GM21723 (cell line): ENCODE measurements at regions not wholly inside any gene's neighbourhood (a gene's known extent, or its start where the extent isn't known, plus 50 kb on each side); places are given as distances from the start of the nearest gene placed in this dataset.

Experiments
- ATAC-seq: cut with Tn5 transposase; IDR thresholded peaks from one replicate; pipeline ENCODE4 v1.9.1; 2021; ENCODE audit warnings: mild to moderate bottlenecking, moderate library complexity; ENCODE audit not compliant: unreplicated experiment

- ATAC-seq = no peak
Measured at GRCh38 chr10:44180321-44181168, 204.4 kb downstream of the CXCL12 start.

DNA sequence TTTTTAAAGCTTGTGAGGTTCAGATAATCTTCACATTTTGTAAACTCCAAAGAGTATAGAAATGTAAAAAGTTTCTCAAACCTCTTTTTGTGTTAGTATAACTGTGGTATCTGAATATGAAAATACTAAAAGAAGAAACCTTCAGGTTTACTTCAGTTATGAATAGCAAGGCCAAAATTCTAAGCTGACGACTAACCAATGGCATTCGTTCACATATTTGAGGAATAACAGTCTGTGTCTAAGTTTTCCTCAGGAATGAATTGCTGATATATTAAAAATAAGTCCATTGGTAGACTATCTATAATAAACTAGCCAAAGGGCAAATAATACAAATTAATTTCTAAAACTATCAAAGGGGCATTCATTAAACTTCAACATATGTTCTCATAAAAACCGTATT lies 206.0 kb downstream of the CXCL12 start:
- ATAC-seq = no peak

- ATAC-seq = no peak
Measured at GRCh38 chr10:44178281-44178680, 206.6 kb downstream of the CXCL12 start.

GRCh38 chr10:44177610-44178009 lies 207.3 kb downstream of the CXCL12 start:
- ATAC-seq = no peak

GRCh38 chr10:44176311-44176710 lies 208.6 kb downstream of the CXCL12 start:
- no peak for ATAC-seq

GRCh38 chr10:44173608-44173894 lies 211.3 kb downstream of the CXCL12 start:
- no peak for ATAC-seq

DNA sequence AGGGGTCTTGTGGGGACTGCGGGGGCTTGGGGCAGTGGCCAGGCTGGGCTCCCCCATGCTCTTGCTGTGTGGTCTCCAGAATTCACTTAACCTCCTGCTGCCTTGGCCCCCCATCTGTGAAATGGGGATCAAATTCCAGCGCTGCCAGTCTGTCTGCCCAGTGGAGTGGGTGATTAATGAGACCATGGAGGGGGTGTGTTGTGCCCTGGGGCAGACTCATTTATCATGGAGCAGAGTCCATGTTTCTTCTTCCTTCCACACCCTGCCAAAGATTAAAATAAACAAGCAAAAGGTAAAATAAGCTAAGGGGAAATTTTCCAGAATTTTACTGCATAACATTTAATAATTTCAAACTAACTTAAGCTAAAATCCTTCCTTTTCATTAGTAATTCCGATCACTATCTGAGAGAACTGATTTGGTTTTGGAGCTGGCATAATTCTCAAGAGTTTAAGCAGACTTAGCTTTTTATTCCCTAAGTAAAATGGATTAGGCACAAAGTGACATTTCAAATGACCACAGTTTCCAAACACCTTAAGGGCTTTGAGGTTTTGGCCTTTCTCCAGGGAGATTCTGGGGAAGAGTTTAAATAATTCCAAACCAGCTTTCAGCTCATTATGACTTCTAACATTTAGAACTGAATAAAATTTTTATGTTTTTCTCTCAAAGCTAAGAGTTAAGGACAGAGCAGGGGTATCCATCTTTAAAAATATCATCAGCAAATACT lies 211.9 kb downstream of the CXCL12 start:
- ATAC-seq = no peak

GRCh38 chr10:44171765-44172164 lies 213.1 kb downstream of the CXCL12 start:
- no peak for ATAC-seq

DNA sequence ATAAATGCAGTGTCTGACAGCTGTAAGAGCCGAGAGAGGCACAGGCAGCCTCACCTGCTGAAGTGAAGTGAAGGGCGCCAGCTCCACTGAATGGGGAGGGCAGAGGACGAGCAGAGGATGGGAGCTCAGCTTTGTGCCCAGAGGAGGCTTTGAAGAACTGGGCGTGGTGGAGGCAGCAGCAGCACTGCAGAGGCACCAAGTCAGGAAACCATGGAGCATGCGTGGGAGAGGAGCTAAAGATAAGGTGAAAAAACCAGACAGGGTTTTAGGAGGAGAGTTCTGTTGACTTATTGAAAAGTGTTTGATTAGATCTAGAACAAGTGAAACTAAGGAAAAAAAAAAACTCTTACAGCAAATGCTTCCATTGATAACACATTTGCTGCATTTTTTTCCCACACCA lies 216.4 kb downstream of the CXCL12 start:
- no peak for ATAC-seq

GRCh38 chr10:44167752-44168151 lies 217.1 kb downstream of the CXCL12 start:
- ATAC-seq = no peak

GRCh38 chr10:44166441-44166840 lies 218.5 kb downstream of the CXCL12 start:
- ATAC-seq = no peak

- no peak for ATAC-seq
Measured at GRCh38 chr10:44164251-44164956, 220.5 kb downstream of the CXCL12 start.

DNA sequence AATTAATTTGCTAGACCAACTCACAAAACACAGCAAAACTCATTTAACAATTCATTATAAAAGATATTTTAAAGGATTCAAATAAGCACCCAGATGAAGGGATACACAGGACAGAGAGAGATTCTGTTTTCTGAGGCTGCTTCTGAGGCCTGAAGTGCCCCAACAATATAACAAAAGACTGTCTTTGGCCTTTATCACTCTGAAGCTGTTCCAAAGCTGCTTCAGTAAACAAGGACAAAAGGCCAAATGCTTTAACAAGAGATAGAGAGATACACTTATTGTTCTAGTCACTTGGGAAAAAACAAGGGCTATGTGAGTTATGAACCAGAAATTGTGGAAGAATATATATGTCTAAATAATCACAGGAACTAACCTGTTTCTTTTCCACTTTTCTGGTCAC lies 223.7 kb downstream of the CXCL12 start:
- ATAC-seq = no peak

GRCh38 chr10:44157574-44157973 lies 227.3 kb downstream of the CXCL12 start:
- ATAC-seq = no peak

GRCh38 chr10:44154956-44155355 lies 229.9 kb downstream of the CXCL12 start:
- ATAC-seq = no peak

DNA sequence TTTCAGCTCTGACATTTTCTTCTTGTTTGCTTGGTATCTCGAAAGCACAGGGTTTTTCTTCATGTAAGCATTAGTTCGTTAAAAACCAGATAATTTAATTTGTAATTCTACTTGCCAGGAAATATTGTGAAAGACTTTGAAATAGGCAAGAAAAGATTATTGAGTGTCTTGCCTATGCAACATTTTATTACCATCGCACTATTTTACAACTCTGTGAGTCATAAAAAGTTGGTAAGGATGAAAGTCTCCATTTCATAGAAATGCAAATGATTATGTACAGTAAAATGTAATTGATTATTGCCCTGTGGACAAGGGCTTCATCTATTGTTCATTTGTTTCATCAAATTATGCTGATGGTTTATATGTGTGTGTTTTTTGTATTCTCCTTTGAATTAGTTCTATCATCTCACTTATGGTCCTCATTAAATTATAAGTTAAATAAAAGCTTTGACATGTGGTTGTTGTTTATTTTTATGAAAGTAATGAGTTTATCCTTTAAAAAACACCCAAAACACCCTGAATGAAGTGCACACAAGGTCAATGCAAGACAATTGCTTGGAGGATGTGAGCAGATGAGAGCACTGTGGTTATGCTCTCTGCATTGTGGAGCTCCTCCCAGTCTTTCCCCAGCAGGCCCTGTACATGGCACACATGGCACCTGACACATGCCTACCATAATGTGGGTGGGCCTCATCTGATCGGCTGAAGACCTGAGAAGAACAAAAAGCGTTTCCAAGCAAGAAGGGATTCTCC lies 230.8 kb downstream of the CXCL12 start:
- no peak for ATAC-seq

DNA sequence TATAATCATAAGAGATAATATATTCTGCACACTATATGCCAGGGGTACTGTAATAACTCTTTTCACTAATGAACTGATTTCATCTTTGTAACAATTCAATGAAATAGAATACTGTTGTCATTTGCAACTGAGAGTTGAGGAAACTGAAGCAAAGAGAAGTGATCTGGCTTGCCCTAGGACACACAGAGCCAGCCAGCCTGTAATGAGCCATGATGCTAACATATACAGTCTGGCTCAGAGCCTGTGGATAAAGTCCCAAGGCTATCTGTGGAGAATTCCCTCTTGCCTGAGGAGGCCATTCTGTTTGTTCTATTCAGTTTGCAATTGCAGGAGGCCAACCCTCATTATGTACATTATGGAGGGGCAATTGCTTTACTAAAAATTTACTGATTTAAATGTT lies 241.3 kb downstream of the CXCL12 start:
- ATAC-seq = no peak

GRCh38 chr10:44132361-44133289 lies 252.3 kb downstream of the CXCL12 start:
- no peak for ATAC-seq

DNA sequence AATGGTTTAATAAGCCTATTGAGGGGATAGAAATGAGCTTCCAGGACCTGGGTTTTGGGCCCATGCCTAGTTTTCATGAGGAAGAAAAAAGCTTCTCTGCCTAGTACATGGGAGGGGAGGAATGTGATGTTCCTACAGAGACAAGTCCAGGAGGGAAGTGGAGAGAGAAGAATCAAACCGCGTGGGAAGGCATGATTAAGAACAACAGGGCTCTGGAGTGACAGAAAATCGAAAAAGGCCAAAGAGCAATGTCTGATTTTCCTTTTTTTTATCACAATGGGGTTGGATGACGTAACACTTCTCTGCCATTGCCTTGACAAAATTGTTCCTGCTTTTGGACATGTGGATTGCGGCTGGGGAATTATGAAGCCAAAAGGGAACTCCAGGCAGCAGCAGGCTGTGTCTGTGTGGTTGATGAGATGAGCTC lies 258.6 kb downstream of the CXCL12 start:
- ATAC-seq = no peak

GRCh38 chr10:44125879-44126278 lies 259.0 kb downstream of the CXCL12 start:
- ATAC-seq = no peak
